GM18867 (cell line): ENCODE measurements at regions not wholly inside any gene's neighbourhood (a gene's known extent, or its start where the extent isn't known, plus 50 kb on each side); places are given as distances from the start of the nearest gene placed in this dataset.

Experiments used
- ATAC-seq: cut with Tn5 transposase; IDR thresholded peaks from one replicate; pipeline ENCODE4 v1.9.1; 2021; ENCODE audit warnings: mild to moderate bottlenecking, moderate library complexity; ENCODE audit not compliant: unreplicated experiment

DNA sequence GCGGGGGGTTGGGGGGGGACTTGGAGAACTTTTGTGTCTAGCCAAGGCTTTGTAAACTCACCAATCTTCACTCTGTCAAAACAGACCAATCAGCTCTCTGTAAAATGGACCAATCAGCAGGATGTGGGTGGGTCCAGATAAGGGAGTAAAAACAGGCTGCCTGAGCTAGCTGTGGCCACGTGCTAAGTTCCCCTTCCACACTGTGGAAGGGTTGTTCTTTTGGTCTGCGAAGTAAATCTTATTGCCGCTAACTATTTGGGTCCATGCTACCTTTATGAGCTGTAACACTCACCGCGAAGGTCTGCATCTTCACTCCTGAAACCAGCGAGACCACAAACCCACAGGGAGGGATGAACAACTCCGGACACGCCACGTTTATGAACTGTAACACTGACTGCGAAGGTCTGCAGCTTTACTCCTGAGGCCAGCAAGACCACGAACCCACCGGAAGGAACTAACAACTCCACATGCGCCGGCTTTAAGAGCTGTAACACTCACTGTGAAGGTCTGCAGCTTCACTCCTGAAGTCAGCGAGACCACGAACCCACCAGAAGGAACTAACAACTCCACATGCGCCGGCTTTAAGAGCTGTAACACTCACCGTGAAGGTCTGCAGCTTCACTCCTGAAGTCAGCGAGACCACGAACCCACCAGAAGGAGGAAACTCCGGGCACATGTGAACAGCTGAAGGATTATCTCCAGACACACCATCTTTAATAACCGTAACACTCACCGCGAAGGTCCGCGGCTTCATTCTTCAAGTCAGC, 186.6 kb downstream of the ID4 start:
- ATAC-seq: peak; percentile 87

- ATAC-seq: peak; percentile 8
These were observed 187.1 kb downstream of the ID4 start for GRCh38 chr6:20024316-20024673.

GRCh38 chr6:20024978-20025377, 187.3 kb downstream of the MBOAT1 start:
- no peak for ATAC-seq

GRCh38 chr6:20025681-20026080, 186.6 kb downstream of the MBOAT1 start:
- no peak for ATAC-seq

GRCh38 chr6:20028143-20028542, 184.1 kb downstream of the MBOAT1 start:
- ATAC-seq: no peak

- ATAC-seq: no peak
These were observed 183.7 kb downstream of the MBOAT1 start for GRCh38 chr6:20028562-20028961.

GRCh38 chr6:20029979-20030378, 182.3 kb downstream of the MBOAT1 start:
- no peak for ATAC-seq

- no peak for ATAC-seq
These were observed 180.9 kb downstream of the MBOAT1 start for GRCh38 chr6:20031342-20031741.

GRCh38 chr6:20033697-20034407, 178.4 kb downstream of the MBOAT1 start:
- ATAC-seq: no peak

DNA sequence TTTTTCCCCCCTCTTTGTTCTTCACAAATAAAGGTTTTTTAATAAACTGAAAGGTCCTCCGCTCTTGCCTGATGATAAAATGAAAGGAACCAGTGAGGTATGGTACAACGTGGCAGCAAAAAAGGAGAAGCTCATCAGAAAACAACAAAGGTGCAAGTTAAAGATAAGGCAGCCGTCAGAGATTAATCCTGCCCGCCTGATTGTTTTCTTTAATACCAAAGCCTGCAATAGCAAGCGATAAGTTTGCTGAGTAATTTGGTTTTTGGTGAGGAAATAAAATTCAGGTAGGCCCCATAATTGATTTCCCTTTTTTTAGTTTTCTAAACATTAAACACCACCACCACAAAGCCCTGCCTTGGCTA, 177.9 kb downstream of the MBOAT1 start:
- no peak for ATAC-seq

GRCh38 chr6:20036141-20036677, 176.1 kb downstream of the MBOAT1 start:
- ATAC-seq: no peak

GRCh38 chr6:20038410-20039204, 173.7 kb downstream of the MBOAT1 start:
- no peak for ATAC-seq

GRCh38 chr6:20044883-20045282, 167.4 kb downstream of the MBOAT1 start:
- no peak for ATAC-seq
